Activated T-helper 1 cell treated with anti-CD3 and anti-CD28 coated beads, Interleukin-2, amount 50 U/mL, for 16 hours (primary cell): ENCODE measurements at regions not wholly inside any gene's neighbourhood (a gene's known extent, or its start where the extent isn't known, plus 50 kb on each side); places are given as distances from the start of the nearest gene placed in this dataset.
"Not testable (repeated sequence)": the region's sequence is repeated elsewhere in the genome, so short reads cannot be mapped to it uniquely, and the experiment has no call there.

ENCODE experiments used
- DNase-seq, 2 donors: peaks; one replicate each; pipeline ENCODE4 v3.0.0-alpha.2; 2020; ENCODE audit warnings: low read depth in 1 of 2, low spot score in 1 of 2

- no peak for DNase-seq
Observed at GRCh38 chr3:20511863-20512505, 326.0 kb upstream of the SGO1 start.

DNA sequence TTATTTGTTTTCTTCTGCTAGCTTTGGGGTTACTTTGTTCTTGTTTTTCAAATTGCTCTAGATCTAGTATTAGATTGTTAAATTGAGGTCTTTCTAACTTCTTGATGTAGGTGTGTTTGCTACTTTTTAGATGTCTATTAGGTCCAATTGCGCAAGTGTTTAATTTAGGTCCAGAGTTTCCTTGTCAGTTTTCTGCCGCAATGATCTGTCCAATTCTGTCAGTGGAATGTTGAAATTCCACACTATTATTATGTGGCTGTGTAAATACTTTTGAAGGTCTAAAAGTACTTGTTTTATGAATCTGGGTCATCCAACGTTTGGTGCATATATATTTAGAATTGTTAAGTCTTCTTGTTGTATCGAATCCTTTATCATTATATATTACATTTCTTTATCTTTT is 324.4 kb upstream of the SGO1 start:
- no peak for DNase-seq

DNA sequence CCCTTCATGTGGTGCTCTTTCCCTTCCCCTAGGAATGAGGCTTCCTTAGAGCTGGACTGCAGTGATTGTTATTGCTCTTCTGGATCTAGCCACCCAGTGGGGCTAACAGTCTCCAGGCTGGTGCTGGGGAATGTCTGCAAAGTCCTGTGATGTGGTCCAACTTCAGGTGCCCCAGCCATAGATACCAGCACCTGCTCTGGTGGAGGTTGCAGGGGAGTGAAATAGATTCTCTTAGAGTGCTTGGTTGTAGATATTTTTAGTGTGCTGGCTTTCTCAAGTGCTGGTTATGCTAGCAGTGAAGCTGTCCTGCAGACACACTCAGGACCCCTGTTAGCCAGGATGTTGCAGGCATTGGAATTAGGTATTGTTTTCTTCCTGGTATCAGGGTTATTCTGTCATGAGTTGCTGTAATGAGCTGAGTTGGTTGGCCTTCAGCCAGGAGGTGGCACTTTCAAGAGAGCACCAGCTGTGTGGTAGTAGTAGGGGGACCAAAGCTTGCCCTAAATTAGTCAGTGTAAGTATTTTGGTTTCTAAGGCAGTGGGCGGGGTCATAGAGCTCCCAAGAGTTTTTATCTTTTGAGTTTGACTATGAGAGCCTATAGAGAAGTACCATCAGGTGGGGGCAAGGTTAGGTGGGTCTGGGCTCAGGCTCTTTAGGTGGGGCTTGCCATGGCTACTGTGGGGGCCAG is 317.5 kb upstream of the SGO1 start:
- DNase-seq, result no peak

GRCh38 chr3:20490996-20491395 is 305.0 kb upstream of the SGO1 start:
- no peak for DNase-seq

DNA sequence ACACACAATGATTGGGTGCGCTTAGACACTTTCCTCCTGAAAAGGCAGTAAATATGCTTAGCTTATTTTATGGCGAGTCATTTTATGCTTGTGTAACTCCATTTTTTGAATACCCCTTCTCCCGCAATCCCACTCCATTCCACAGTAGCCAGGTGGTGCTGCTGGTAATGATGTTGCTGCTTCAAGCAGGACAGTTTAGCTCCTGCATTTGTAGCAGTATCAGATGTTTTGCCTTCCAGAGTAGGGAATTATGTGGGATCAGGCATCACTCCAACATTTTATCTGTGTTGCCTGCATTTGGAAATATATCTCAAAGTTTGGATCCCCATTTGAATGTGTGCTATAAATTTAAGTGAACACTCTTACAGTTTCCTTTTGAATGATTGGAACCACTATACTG is 302.1 kb upstream of the SGO1 start:
- DNase-seq, result no peak

- no peak for DNase-seq
Observed at GRCh38 chr3:20484126-20484525, 298.1 kb upstream of the SGO1 start.

DNA sequence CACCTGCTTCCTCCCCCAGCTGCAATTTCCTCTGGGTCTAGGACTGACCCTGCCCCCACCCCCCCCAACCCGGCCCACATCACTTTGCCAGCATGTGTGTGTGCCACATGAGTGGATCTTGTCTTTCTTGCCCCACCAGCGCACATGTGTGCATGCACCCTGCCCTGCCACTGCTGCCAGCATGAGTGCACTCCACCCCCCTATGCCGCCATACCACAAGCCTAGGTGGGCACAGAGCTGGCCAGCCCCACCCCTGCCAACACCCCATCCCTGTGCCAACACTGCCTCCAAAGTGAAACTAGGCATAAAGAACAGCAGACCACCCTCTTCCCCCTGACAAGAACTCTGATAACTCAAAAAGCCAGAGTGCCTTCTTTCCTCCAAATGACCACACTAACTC is 296.3 kb upstream of the SGO1 start:
- no peak for DNase-seq

DNA sequence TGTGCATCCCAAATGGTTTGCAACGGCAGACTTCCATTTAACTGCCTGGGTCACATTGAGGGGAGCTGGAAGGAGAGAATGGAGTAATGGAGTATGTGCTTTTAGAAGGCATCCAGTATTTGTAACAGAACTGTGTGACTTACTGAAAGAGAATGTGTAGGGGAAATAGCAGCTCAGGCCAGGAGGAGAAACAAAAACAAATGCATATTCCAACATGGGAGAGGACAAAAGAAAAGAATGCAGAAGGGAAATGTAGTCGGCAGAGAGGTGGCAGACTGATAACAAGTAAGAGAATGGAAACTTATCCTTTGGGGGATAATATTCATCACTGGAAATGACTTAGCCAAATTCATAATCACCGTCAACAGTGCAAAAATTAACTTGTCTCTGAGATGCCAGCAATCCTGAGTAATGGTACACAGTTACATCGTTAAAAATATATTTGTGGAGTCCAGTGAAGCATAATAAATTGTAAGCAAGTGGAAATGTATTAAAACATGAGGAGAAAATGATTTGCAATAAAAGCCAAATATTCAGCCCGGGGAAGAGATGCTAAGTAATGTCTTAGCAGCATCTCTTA is 294.9 kb upstream of the SGO1 start:
- DNase-seq, result no peak

- DNase-seq, result no peak
Observed at GRCh38 chr3:20478436-20478835, 292.4 kb upstream of the SGO1 start.

GRCh38 chr3:20464237-20464636 is 278.2 kb upstream of the SGO1 start:
- not testable (repeated sequence) for DNase-seq

- no peak for DNase-seq
Observed at GRCh38 chr3:20462723-20463122, 276.7 kb upstream of the SGO1 start.

- no peak for DNase-seq
Observed at GRCh38 chr3:20462226-20462625, 276.2 kb upstream of the SGO1 start.

DNA sequence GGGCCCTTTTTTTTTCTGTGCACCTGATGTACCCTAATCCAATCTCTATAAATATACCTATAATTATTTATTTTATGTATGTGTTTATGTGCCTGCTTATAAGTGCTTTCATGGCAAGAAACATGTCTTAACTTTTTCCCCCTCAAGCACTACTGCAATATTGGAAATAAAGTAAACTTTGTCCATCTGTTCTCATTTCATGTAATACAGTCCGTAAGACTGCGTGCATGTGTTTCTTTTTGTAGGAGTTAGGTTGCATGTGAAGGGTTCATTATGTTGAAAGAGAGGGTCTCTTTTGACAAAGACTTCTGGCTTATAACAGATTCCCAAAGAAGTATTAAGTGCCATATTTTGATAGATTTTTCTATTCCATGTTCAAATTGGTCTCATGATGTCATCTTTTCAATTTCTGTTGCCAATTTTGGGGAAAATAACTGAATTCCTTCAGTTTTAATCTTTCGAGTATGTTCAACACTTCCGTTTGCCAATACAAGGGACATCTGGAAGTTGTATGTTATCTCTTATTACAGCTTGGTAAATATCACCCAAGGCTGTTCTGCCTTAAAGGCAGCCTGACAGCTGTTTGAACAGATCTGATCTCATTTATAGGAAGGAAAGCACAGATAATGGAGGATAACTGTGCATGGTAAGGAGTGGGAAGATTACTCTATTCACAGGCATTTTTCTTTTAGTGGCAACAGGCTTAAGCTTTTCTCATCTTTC is 273.1 kb upstream of the SGO1 start:
- no peak for DNase-seq

DNA sequence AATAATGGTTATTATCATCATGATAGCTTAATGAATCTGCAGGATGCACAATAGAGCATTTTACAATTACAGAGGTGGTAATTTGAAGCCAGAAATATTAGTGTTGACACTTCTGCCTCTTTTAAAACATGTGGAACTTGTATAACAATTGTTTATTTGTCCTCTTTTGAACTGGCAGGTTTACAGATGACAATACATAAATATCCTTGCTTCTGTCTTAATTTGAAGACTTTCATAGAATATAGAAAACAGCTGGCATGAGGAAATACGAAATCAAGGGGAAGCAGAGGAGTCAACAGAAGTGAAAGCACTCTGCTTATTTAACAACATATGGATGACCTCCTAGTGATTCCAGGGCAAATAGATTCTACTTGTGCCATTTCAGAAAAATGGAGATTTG is 270.5 kb upstream of the SGO1 start:
- DNase-seq, result no peak

DNA sequence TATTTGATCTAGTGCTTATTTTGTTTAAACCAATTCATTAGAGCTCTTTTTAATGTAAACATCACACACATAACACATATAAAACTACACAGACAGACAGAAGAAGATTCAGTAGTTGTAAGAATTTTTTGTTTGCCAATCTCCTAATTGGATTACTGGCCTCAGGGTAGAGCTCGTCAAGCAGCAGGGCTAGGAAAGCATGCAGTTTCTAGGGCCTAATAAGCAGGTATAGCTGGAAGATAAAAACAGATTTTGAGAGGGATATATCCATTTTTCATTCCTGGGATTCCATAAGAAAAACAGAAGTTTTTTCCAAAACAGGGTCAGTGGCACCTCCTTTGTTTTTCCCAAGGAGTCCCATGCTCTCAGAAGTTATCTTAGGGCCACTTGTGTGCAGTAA is 265.2 kb upstream of the SGO1 start:
- no peak for DNase-seq

DNA sequence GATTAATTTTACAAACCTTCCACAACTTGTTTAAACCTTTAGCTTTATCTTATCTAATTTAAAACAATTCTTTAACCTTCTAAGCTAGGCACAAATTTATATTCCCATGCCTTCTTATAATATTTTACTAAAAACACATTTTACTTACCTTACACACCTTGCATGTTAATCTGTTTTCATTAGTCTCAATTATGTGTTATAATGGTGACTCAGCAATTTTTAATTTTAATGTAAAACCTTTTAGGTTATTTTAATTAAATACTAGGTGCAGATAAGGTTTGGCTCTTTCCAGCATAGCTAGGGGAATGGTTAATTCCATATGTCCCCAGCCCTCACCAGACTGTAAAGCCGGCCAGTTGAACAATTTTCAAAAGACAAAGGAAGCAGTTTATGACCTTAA is 264.6 kb upstream of the SGO1 start:
- no peak for DNase-seq

- DNase-seq, result no peak
Observed at GRCh38 chr3:20442846-20443245, 256.8 kb upstream of the SGO1 start.

GRCh38 chr3:20427268-20427667 is 241.3 kb upstream of the SGO1 start:
- not testable (repeated sequence) for DNase-seq

DNA sequence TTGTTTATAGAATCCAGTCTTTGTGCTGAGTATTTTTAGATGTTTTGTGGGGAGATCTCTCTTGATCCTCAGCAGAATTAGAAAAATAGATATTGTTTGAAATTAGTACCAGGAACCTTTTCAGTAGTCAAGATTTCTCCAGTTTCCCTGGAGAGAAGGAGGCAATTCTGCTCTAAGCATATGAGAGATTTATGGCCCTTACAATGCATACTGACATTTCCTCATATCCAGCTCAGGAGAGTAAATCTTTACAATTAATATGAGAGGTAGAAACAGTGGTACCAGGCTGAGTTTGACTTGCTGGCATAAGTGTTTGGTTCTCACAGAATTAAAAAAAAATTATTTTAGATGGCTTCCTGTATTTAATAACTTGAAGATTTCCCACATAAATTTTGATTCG is 239.1 kb upstream of the SGO1 start:
- DNase-seq, result no peak

DNA sequence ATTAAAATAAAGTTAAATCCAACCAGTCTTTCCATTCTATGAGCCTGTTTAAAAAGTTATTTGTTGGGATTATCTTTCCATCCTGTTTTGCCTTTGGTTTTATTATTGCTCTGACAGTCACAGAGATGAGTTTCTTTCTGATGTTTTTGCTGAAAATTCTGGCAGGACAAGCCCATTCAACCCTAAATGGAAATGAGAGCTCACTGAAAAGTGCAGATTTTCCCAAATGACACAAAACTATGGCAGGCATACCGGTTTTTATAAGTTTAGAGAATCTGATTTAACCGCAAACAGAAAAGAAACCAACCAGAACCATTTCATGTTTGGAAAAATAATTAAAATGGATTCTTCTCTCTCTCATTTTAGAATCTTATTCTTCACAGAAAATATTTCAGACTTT is 238.1 kb upstream of the SGO1 start:
- no peak for DNase-seq

- no peak for DNase-seq
Observed at GRCh38 chr3:20422391-20422790, 236.4 kb upstream of the SGO1 start.
